ENCODE measurements at regions not wholly inside any gene's neighbourhood (a gene's known extent, or its start where the extent isn't known, plus 50 kb on each side); places are given as distances from the start of the nearest gene placed in this dataset.
"Not testable (repeated sequence)": the region's sequence is repeated elsewhere in the genome, so short reads cannot be mapped to it uniquely, and the experiment has no call there.

- DNase-seq (ENCODE audit: low read depth) = peak; percentile 6
Measured at GRCh38 chr4:23999714-24000469, 110.0 kb upstream of the PPARGC1A start.

- DNase-seq (ENCODE audit: low read depth) = no peak
Measured at GRCh38 chr4:23993373-23993772, 103.5 kb upstream of the PPARGC1A start.

- DNase-seq (ENCODE audit: low read depth) = no peak
Measured at GRCh38 chr4:23991444-23991843, 101.6 kb upstream of the PPARGC1A start.

GRCh38 chr4:23986270-23986669 is 96.4 kb upstream of the PPARGC1A start:
- no peak for DNase-seq (ENCODE audit: low read depth)

- DNase-seq (ENCODE audit: low read depth) = no peak
Measured at GRCh38 chr4:23981328-23981727, 91.5 kb upstream of the PPARGC1A start.

- no peak for DNase-seq (ENCODE audit: low read depth)
Measured at GRCh38 chr4:23979534-23979933, 89.7 kb upstream of the PPARGC1A start.

- DNase-seq (ENCODE audit: low read depth) = no peak
Measured at GRCh38 chr4:23978002-23978401, 88.2 kb upstream of the PPARGC1A start.

GRCh38 chr4:23976423-23976822 is 86.6 kb upstream of the PPARGC1A start:
- no peak for DNase-seq (ENCODE audit: low read depth)

- no peak for DNase-seq (ENCODE audit: low read depth)
Measured at GRCh38 chr4:23973308-23973855, 83.5 kb upstream of the PPARGC1A start.

- no peak for DNase-seq (ENCODE audit: low read depth)
Measured at GRCh38 chr4:23972805-23973204, 83.0 kb upstream of the PPARGC1A start.

GRCh38 chr4:23972187-23972586 is 82.3 kb upstream of the PPARGC1A start:
- DNase-seq (ENCODE audit: low read depth) = no peak

GRCh38 chr4:23970201-23970850 is 80.5 kb upstream of the PPARGC1A start:
- no peak for DNase-seq (ENCODE audit: low read depth)

GRCh38 chr4:23969635-23970145 is 79.8 kb upstream of the PPARGC1A start:
- DNase-seq (ENCODE audit: low read depth) = no peak

GRCh38 chr4:23967281-23967680 is 77.4 kb upstream of the PPARGC1A start:
- no peak for DNase-seq (ENCODE audit: low read depth)

GRCh38 chr4:23966725-23967124 is 76.9 kb upstream of the PPARGC1A start:
- no peak for DNase-seq (ENCODE audit: low read depth)

- no peak for DNase-seq (ENCODE audit: low read depth)
Measured at GRCh38 chr4:23962462-23962861, 72.6 kb upstream of the PPARGC1A start.

- not testable (repeated sequence) for DNase-seq (ENCODE audit: low read depth)
Measured at GRCh38 chr4:23961395-23961794, 71.5 kb upstream of the PPARGC1A start.

- DNase-seq (ENCODE audit: low read depth) = no peak
Measured at GRCh38 chr4:23959396-23960148, 69.7 kb upstream of the PPARGC1A start.

- DNase-seq (ENCODE audit: low read depth) = no peak
Measured at GRCh38 chr4:23958749-23959148, 68.9 kb upstream of the PPARGC1A start.

GRCh38 chr4:23957465-23957864 is 67.6 kb upstream of the PPARGC1A start:
- no peak for DNase-seq (ENCODE audit: low read depth)

- DNase-seq (ENCODE audit: low read depth) = no peak
Measured at GRCh38 chr4:23956601-23957364, 66.9 kb upstream of the PPARGC1A start.

GRCh38 chr4:23952258-23952657 is 62.4 kb upstream of the PPARGC1A start:
- no peak for DNase-seq (ENCODE audit: low read depth)

Measured in HS-5 (cell line).